Adrenal gland (tissue), 5 donors: ENCODE measurements at regions not wholly inside any gene's neighbourhood (a gene's known extent, or its start where the extent isn't known, plus 50 kb on each side); places are given as distances from the start of the nearest gene placed in this dataset.

Source experiments
- CTCF ChIP-seq, 6 experiments: fragments of 450-650 bp in 4 of 6; fragments of 200-600 bp in 2 of 6; sonication (generic) in 1 of 6; IDR thresholded peaks; 1 replicate in 5 of 6; 2 replicates in 1 of 6; pipeline versions ENCODE4 v1.5.1 to v1.8.0; 2016 to 2021; ENCODE audit warnings: antibody characterized with exemption in 6 of 6, mild to moderate bottlenecking in 2 of 6, moderate library complexity in 1 of 6
- POLR2A ChIP-seq, 2 donors: fragments of 450-650 bp; IDR thresholded peaks; one replicate each; pipeline ENCODE4 v1.6.1; 2017; ENCODE audit warnings: antibody characterized with exemption in 2 of 2, mild to moderate bottlenecking in 2 of 2, moderate library complexity in 1 of 2
- donor health status: DM: no; HTN: no; CAD: no.

DNA sequence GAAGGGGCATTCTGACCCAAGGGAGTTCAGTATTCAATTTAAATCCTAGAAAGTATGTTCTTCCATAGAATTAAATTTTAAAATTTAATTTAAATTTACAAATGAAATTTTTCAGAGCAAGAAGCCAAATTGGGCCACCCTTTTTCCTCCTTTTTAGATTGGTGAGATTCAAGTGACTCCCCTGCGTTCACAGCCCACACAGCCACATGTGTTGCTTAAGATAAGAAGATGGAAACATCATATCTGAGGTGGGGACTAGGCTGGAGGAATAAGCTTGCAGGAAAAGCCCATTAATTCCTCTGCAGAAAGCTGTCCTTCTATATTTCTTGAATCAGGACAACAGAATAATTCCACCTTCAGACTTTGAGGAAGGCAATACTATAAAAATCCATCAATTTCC lies 392.7 kb upstream of the ZNF507 start:
- TF ChIP-seq CTCF (IDR thresholded peaks at IDR 0.05): no peak
- TF ChIP-seq POLR2A (IDR thresholded peaks at IDR 0.05): no peak
